HL-60 (cell line): ENCODE measurements at regions not wholly inside any gene's neighbourhood (a gene's known extent, or its start where the extent isn't known, plus 50 kb on each side); places are given as distances from the start of the nearest gene placed in this dataset.
A peak's percentile ranks its signal among the peaks of the same experiment; 100 is the strongest.

Source experiments
- DNase-seq, 2 experiments: peaks; one replicate each; pipeline ENCODE4 v3.0.0-alpha.2; 2010 to 2020; ENCODE audit warnings: low read depth in 1 of 2, low spot score in 1 of 2
- H3K27ac ChIP-seq: fragments of 250-450 bp; sonication (Bioruptor Pico); replicated peaks from 2 replicates; pipeline ENCODE4 v1.5.1; 2020; ENCODE audit warnings: mild to moderate bottlenecking, moderate library complexity
- H3K27me3 ChIP-seq: fragments of 250-450 bp; sonication (Bioruptor Pico); 2 replicates; pipeline ENCODE4 v1.5.1; 2021; ENCODE audit warnings: mild to moderate bottlenecking, moderate library complexity; ENCODE audit not compliant: insufficient read depth, poor library complexity, severe bottlenecking
- H3K4me3 ChIP-seq: replicated peaks from 2 replicates; pipeline ENCODE4 v1.5.1; 2011; ENCODE audit warnings: mild to moderate bottlenecking, control low read depth, low read length; ENCODE audit not compliant: insufficient read depth
- CTCF ChIP-seq: IDR thresholded peaks from one replicate; pipeline ENCODE4 v1.5.1; 2011; ENCODE audit warnings: low read length, control low read depth, inconsistent platforms; ENCODE audit not compliant: insufficient read depth
- GABPA ChIP-seq: IDR thresholded peaks from 2 replicates; pipeline ENCODE4 v1.6.1; 2012; ENCODE audit warnings: low read depth
- POLR2AphosphoS5 ChIP-seq: IDR thresholded peaks from 2 replicates; pipeline ENCODE4 v1.6.1; 2012; ENCODE audit warnings: low read depth
- REST ChIP-seq: IDR thresholded peaks from 2 replicates; pipeline ENCODE4 v1.6.1; 2012; ENCODE audit warnings: low read depth; ENCODE audit not compliant: insufficient replicate concordance
- SPI1 ChIP-seq: IDR thresholded peaks from 2 replicates; pipeline ENCODE4 v1.6.1; 2012; ENCODE audit warnings: low read depth, mild to moderate bottlenecking, borderline replicate concordance

GRCh38 chr9:38186404-38187115, 117.5 kb upstream of the SHB start:
- no peak overlapping the region for H3K4me3 ChIP-seq
- no peak for TF ChIP-seq CTCF
- TF ChIP-seq SPI1 = no peak
- TF ChIP-seq REST = no peak
- no peak for TF ChIP-seq POLR2AphosphoS5
- no peak for TF ChIP-seq GABPA
- no peak overlapping the region for H3K27ac ChIP-seq
- H3K27me3 ChIP-seq = no peaks in the 10 kb centered on the region
- no peak for DNase-seq

GRCh38 chr9:38185647-38186403, 116.8 kb upstream of the SHB start:
- Histone ChIP-seq H3K4me3 (no peak overlapping the region), H3K27ac (no peak overlapping the region), H3K27me3 (no peaks in the 10 kb centered on the region)
- TF ChIP-seq CTCF (no peak), POLR2AphosphoS5 (no peak), REST (no peak), GABPA (no peak), SPI1 (no peak)
- DNase-seq = no peak

GRCh38 chr9:38183994-38184568, 115.1 kb upstream of the SHB start:
- H3K27me3 ChIP-seq = no peaks in the 10 kb centered on the region
- DNase-seq = peak; percentile 13 to 27
- no peak overlapping the region for H3K4me3 ChIP-seq
- TF ChIP-seq CTCF (no peak), POLR2AphosphoS5 (no peak), GABPA (no peak), SPI1 (peak; percentile 24; the same call in 1 of the 2 replicates)
- H3K27ac ChIP-seq = no peak overlapping the region
